Cardiac septum (tissue), 1 donor: ENCODE measurements at regions not wholly inside any gene's neighbourhood (a gene's known extent, or its start where the extent isn't known, plus 50 kb on each side); places are given as distances from the start of the nearest gene placed in this dataset.

Experiments used
- DNase-seq: peaks from one replicate; pipeline ENCODE4 v3.0.0-alpha.2; 2020; ENCODE audit warnings: low spot score
- intact Hi-C: fragments of 100-400 bp; cut with DNase I; formaldehyde crosslinking; loops from one replicate; pipeline ENCODE4 v1.14.0; 2022
- donor health status: DM: no; HTN: no; CAD: no.

- DNase-seq = peak; percentile 95
- intact Hi-C loops = loop anchor here (5.0 kb wide), 4 partner anchors 44 to 399 kb away; partner anchors contain the start of gene ANXA2R
Observed at GRCh38 chr5:42908509-42909488, 97.1 kb upstream of the SELENOP start.

GRCh38 chr5:42908086-42908485 is 96.4 kb upstream of the SELENOP start:
- intact Hi-C loops = loop anchor here (5.0 kb wide), 4 partner anchors 44 to 399 kb away; partner anchors contain the start of gene ANXA2R
- no peak for DNase-seq

- no peak for DNase-seq
- intact Hi-C loops = loop anchor here (5.0 kb wide), 4 partner anchors 46 to 401 kb away; partner anchors contain the start of gene ANXA2R
Observed at GRCh38 chr5:42905827-42906226, 94.1 kb upstream of the SELENOP start.

GRCh38 chr5:42900734-42901133 is 89.0 kb upstream of the SELENOP start:
- intact Hi-C loops = no loop called here
- no peak for DNase-seq

GRCh38 chr5:42898760-42899159 is 87.1 kb upstream of the SELENOP start:
- DNase-seq = no peak
- intact Hi-C loops = no loop called here

- DNase-seq = no peak
- intact Hi-C loops = no loop called here
Observed at GRCh38 chr5:42896523-42896922, 84.8 kb upstream of the SELENOP start.

GRCh38 chr5:42894057-42894456 is 82.4 kb upstream of the SELENOP start:
- intact Hi-C loops = no loop called here

GRCh38 chr5:42889311-42889933 is 77.7 kb upstream of the SELENOP start:
- DNase-seq = peak; percentile 78
- intact Hi-C loops = loop anchor here (2.0 to 10.0 kb wide), 4 partner anchors 81 to 1032 kb away; partner anchors contain the start of gene GHR

More at GRCh38 chr5:42894057-42894456, 82.4 kb upstream of the SELENOP start:
- no peak for DNase-seq

GRCh38 chr5:42888771-42889170 is 77.1 kb upstream of the SELENOP start:
- DNase-seq = no peak
- intact Hi-C loops = loop anchor here (2.0 to 10.0 kb wide), 4 partner anchors 80 to 1031 kb away; partner anchors contain the start of gene GHR

- intact Hi-C loops = loop anchor here (5.0 to 10.0 kb wide), 3 partner anchors 113 to 1030 kb away; partner anchors contain the start of gene GHR
- no peak for DNase-seq
Observed at GRCh38 chr5:42887575-42887974, 75.9 kb upstream of the SELENOP start.

- DNase-seq = no peak
- intact Hi-C loops = loop anchor here (5.0 to 10.0 kb wide), 3 partner anchors 112 to 1030 kb away; partner anchors contain the start of gene GHR
Observed at GRCh38 chr5:42887097-42887496, 75.4 kb upstream of the SELENOP start.

GRCh38 chr5:42886635-42887034 is 74.9 kb upstream of the SELENOP start:
- no peak for DNase-seq
- intact Hi-C loops = loop anchor here (5.0 to 10.0 kb wide), 3 partner anchors 112 to 1029 kb away; partner anchors contain the start of gene GHR

- intact Hi-C loops = loop anchor here (10.0 kb wide), 1 partner anchor 110 kb away; no protein-coding TSS in a partner anchor
Observed at GRCh38 chr5:42884326-42884725, 72.6 kb upstream of the SELENOP start.

GRCh38 chr5:42881416-42882117 is 69.9 kb upstream of the SELENOP start:
- intact Hi-C loops = loop anchor here (10.0 kb wide), 1 partner anchor 107 kb away; no protein-coding TSS in a partner anchor
- DNase-seq = no peak

More at GRCh38 chr5:42884326-42884725, 72.6 kb upstream of the SELENOP start:
- no peak for DNase-seq

GRCh38 chr5:42880496-42881150 is 68.9 kb upstream of the SELENOP start:
- intact Hi-C loops = loop anchor here (10.0 kb wide), 1 partner anchor 106 kb away; no protein-coding TSS in a partner anchor
- DNase-seq = no peak

- intact Hi-C loops = no loop called here
- DNase-seq = no peak
Observed at GRCh38 chr5:42879291-42879690, 67.6 kb upstream of the SELENOP start.

- DNase-seq = no peak
- intact Hi-C loops = no loop called here
Observed at GRCh38 chr5:42878550-42878949, 66.9 kb upstream of the SELENOP start.

- intact Hi-C loops = no loop called here
Observed at GRCh38 chr5:42878041-42878440, 66.3 kb upstream of the SELENOP start.

GRCh38 chr5:42877431-42877830 is 65.7 kb upstream of the SELENOP start:
- no peak for DNase-seq
- intact Hi-C loops = no loop called here

More at GRCh38 chr5:42878041-42878440, 66.3 kb upstream of the SELENOP start:
- DNase-seq = no peak
